A549 (cell line): ENCODE measurements at regions not wholly inside any gene's neighbourhood (a gene's known extent, or its start where the extent isn't known, plus 50 kb on each side); places are given as distances from the start of the nearest gene placed in this dataset.

Source experiments
- CEBPB ChIP-seq, 2 experiments: fragments of >200 bp in 1 of 2; sonication (Bioruptor Twin) in 1 of 2; formaldehyde crosslinking in 1 of 2; IDR thresholded peaks; 2 replicates each; pipeline ENCODE4 v1.6.1; 2012 to 2016
- CTCF ChIP-seq: fragments of >200 bp; sonication (Bioruptor Twin); formaldehyde crosslinking; IDR thresholded peaks from 3 replicates; pipeline ENCODE4 v1.5.1; 2016
- HOXA7 ChIP-seq: fragments of 250-450 bp; sonication (Bioruptor Pico); IDR thresholded peaks from 2 replicates; pipeline ENCODE4 v1.5.0; 2020; ENCODE audit warnings: mild to moderate bottlenecking, moderate library complexity
- MAZ ChIP-seq: fragments of 150-350 bp; IDR thresholded peaks from 2 replicates; pipeline ENCODE4 v1.6.1; 2014; ENCODE audit warnings: antibody characterized with exemption, low read depth, low read length, borderline replicate concordance
- PBX3 ChIP-seq: IDR thresholded peaks from 2 replicates; pipeline ENCODE4 v1.6.1; 2012
- RARB ChIP-seq: fragments of 250-450 bp; sonication (Bioruptor Pico); IDR thresholded peaks from 2 replicates; pipeline ENCODE4 v1.8.0; 2021; ENCODE audit warnings: mild to moderate bottlenecking, moderate library complexity
- RFX5 ChIP-seq: fragments of 450-650 bp; IDR thresholded peaks from 2 replicates; pipeline ENCODE4 v1.7.1; 2014; ENCODE audit warnings: antibody characterized with exemption, mild to moderate bottlenecking, moderate library complexity
- SREBF2 ChIP-seq: fragments of 450-650 bp; IDR thresholded peaks from 2 replicates; pipeline ENCODE4 v1.6.1; 2014; ENCODE audit warnings: mild to moderate bottlenecking, moderate library complexity
- TP53 ChIP-seq: fragments of 250-450 bp; sonication (Bioruptor Pico); IDR thresholded peaks from 2 replicates; pipeline ENCODE4 v1.5.0; 2021; ENCODE audit warnings: mild to moderate bottlenecking, moderate library complexity
- USF2 ChIP-seq: fragments of 450-650 bp; IDR thresholded peaks from 2 replicates; pipeline ENCODE4 v1.6.1; 2014; ENCODE audit warnings: antibody characterized with exemption
- ZFP36 ChIP-seq: fragments of 450-650 bp; IDR thresholded peaks from 2 replicates; pipeline ENCODE4 v1.6.1; 2014; ENCODE audit warnings: borderline replicate concordance; ENCODE audit not compliant: partially characterized antibody

- TF ChIP-seq HOXA7, result no peak
- TF ChIP-seq RARB, result no peak
- TF ChIP-seq RFX5, result no peak
- TF ChIP-seq PBX3, result no peak
- TF ChIP-seq CTCF, result no peak
- TF ChIP-seq USF2, result no peak
- no peak for TF ChIP-seq ZFP36
- no peak for TF ChIP-seq CEBPB (IDR thresholded peaks at IDR 0.05)
- no peak for TF ChIP-seq MAZ
- no peak for TF ChIP-seq SREBF2
- TF ChIP-seq TP53 (CRISPR knock-in tag), result no peak
These were observed 138.9 kb downstream of the HMX1 start for GRCh38 chr4:8732681-8733243.
